ENCODE measurements at regions not wholly inside any gene's neighbourhood (a gene's known extent, or its start where the extent isn't known, plus 50 kb on each side); places are given as distances from the start of the nearest gene placed in this dataset.
A peak's percentile ranks its signal among the peaks of the same experiment; 100 is the strongest.
"Not testable (repeated sequence)": the region's sequence is repeated elsewhere in the genome, so short reads cannot be mapped to it uniquely, and the experiment has no call there.

DNA sequence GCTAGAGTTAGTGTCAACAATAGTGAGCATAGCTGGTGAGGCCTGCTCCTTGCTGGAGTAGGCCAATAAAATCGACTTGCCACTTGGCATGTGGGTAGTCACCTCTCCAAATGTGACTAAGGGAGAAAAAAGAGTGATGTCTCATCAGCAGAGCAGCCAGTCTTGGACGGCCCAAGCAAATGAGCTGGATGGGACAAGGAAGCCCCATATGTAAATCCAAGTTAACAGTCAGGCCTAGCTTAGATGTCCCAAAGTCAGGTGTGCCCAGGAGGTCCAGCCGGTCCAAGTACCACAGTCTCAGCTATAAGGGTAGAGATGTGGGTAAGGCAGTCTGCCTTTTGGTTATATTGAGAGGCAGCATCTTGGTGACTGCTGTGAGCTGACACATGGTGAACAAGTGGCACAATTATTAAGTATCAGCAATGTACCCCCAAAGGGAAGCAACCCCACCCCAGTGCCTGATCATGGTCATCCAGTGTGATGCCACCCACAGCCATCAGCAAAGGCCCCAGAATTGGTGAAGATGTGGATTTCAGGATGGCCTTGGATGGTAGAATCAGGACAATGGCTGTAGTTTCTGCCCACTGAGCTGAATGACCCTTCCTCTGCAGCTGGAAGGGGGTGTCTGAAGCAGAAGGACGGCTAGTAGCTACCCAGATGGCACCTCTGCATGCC lies 83.4 kb downstream of the TNFRSF13B start:
- DNase-seq = no peak

DNA sequence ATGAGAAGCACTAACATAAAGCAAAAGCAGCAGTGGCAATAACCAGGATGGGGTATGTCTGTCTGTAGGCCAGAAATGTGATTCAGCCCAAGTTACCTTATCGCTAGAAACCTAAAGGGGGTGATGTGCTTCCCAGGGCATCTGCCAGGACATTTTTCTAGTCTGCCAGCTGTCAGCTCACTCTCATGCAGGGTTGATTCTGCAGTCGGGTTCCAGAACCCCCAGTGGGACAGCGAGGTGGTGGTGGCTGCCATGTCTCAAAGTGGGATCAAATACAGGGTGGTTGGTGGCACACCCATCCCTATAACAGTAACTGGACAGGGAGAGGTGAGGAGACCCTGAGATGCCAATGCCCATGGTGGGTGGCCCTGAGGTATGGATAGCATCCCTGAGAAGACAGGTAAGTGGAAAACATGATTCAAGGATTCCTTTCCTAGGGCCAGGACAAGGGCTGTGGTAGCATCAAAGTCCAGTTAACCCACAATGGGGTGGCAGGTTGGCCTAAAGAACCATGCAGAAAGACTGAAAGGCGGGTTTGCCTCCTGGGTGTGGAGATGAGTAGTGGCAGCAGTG lies 84.3 kb downstream of the TNFRSF13B start:
- no peak for DNase-seq

- no peak for DNase-seq
Observed at GRCh38 chr17:16886655-16887322, 85.1 kb downstream of the TNFRSF13B start.

- not testable (repeated sequence) for DNase-seq
Observed at GRCh38 chr17:16885204-16885603, 86.7 kb downstream of the TNFRSF13B start.

- not testable (repeated sequence) for DNase-seq
Observed at GRCh38 chr17:16882926-16883265, 89.0 kb downstream of the TNFRSF13B start.

- no peak for DNase-seq
Observed at GRCh38 chr17:16882243-16882925, 89.5 kb downstream of the TNFRSF13B start.

GRCh38 chr17:16881239-16881924 lies 90.5 kb downstream of the TNFRSF13B start:
- no peak for DNase-seq

DNA sequence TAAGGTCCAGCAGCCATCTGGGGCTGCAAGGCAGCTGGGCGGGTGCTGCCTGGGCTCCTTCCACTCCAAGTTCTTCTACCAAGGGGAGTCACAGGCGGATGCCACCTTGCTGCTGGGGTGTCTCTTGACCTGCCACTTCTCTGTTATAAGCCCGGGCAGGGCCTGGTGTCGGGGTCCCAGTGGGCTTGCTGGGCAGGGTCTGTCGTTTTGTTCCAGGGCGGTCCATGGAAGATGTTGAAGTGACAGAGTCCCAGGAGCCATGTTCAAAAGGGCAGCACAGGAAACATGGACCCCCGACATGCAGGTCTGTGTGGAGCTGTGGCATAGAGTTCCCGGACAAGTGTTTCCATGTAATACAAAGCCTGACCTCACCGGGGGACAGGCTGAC lies 91.1 kb downstream of the TNFRSF13B start:
- DNase-seq = no peak

DNA sequence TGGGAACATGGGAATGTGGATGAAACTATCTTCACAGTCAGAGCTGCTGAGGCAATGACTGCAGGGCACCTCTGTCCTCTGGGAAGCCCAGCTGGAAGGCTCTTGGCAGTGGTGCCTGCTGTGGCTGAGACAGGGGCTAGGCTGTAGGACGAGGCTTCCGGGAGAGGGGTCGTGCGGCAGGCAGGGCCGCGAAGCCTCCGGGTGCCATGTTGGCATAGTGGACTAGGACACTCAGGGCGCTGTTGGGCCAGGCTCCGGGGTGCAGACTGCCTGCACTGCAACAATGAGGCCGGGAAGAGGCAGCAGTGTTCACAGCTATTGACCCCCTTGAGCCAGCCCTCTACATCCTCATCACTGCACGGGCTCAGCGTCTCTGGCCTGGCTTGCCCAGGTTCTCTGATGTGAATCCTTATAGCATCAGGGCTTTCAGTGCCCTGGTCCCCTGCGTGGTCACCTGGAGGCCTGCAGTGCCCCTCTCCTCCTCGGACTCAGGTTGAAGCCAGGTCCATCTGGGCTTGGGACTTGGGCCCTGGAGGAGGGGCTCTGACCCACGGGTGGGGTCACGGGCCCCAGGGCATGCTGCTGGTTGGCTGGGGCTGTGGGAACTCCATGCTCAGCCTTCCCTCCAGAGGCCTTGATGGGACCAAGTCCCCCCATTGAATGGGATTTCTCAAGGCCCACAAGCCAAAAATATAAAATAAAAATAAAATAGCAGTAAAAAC lies 91.6 kb downstream of the TNFRSF13B start:
- no peak for DNase-seq

DNA sequence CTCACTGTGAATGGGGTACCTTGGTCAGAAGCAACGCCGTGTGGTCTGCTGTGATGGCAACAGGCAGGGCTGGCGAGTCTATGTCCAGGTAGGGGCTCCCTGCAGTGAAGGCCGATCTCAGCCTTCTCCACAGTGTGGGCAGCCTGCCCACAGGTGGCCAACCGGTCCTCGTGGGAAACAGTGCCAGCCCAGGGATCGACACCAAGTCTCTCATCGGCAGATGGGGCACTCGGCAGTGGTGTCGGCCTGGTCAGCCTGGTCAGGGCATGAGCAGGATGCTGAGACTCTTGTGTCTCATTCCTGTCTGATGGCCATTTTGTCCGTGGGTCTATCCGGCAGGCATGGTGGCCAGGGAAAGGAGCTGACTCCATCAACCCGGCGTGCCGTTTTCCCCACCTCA lies 92.2 kb downstream of the TNFRSF13B start:
- no peak for DNase-seq

- DNase-seq = no peak
Observed at GRCh38 chr17:16878606-16879005, 93.3 kb downstream of the TNFRSF13B start.

GRCh38 chr17:16878084-16878483 lies 93.8 kb downstream of the TNFRSF13B start:
- DNase-seq = no peak

DNA sequence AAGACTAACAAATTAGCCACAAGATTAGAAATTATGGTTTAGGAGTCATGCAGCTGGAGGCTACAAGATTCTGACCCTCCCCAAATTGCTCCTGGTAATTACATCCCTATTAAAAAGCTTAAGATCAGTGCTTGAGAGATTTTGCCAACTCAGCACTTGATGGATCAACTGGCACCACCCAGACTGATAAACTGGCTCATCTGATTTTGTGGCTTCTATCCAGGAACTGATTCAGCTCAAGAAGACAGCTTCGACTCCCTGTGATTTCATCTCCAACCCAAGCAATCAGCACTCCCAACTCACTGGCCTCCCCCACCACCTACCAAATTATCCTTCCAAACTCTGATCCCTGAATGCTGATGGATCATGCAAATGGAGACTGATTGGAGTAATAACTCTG lies 94.8 kb downstream of the TNFRSF13B start:
- peak; percentile 21 for DNase-seq

DNA sequence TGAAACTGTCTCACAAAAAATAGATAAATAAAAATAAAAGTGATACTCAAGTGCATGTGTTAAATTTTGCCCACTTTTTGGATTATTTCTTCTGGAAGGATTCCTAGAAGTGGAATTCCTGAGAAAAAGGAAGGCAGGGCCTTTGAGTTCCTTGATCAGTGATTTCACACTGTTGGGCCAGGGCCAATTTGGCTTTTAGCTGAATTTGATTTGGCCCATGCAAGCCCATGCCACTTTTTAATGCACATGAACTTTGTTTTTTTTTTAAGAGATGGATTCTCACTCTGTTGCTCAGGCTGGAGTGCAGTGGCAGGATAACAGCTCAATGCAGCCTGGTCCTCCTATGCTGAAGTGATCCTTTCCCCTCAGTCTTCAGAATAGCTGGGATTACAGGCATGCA lies 96.3 kb downstream of the TNFRSF13B start:
- DNase-seq = no peak

GRCh38 chr17:16874216-16874615 lies 97.7 kb downstream of the TNFRSF13B start:
- DNase-seq = not testable (repeated sequence)

DNA sequence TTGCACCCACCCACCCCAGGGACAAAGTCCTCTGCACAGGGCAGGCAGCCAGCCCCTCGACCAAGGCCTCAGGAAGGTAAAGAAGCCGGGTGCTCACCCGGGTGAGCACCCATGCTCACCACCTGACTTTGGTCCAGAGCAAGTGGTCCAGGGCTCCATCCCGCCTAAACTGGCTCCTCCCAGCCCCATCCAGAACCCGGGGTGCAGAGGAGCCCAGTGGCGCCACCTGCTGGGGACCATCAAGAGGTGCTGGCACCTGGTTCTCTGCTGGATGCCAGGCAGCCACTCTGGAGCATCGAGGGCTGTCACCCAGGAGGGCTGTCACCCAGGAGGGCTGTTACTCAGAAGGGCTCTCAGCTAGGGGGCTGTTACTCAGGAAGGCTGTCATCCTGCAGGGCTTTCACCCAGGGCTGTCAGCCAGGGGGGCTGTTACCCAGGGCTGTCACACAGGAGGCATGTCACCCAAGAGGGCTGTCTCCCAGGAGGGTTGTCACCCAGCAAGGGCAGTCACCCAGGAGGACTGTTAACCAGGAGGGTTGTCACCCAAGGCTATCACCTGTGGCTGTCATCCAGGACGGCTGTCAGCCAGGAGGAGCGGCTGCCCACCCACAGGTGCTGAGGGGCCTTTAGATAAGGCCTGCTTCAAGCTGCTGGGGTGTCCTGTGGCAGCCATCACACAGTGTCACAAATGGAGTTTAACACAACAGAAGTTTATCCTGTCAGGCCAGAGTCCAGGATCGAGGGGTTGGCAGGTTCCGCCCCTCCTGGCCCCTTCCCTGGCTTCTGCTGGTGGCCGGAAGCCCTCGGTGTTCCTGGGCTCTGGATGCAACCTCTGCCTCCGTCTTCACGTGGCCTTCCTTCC lies 98.5 kb downstream of the TNFRSF13B start:
- peak; percentile 3 for DNase-seq

DNA sequence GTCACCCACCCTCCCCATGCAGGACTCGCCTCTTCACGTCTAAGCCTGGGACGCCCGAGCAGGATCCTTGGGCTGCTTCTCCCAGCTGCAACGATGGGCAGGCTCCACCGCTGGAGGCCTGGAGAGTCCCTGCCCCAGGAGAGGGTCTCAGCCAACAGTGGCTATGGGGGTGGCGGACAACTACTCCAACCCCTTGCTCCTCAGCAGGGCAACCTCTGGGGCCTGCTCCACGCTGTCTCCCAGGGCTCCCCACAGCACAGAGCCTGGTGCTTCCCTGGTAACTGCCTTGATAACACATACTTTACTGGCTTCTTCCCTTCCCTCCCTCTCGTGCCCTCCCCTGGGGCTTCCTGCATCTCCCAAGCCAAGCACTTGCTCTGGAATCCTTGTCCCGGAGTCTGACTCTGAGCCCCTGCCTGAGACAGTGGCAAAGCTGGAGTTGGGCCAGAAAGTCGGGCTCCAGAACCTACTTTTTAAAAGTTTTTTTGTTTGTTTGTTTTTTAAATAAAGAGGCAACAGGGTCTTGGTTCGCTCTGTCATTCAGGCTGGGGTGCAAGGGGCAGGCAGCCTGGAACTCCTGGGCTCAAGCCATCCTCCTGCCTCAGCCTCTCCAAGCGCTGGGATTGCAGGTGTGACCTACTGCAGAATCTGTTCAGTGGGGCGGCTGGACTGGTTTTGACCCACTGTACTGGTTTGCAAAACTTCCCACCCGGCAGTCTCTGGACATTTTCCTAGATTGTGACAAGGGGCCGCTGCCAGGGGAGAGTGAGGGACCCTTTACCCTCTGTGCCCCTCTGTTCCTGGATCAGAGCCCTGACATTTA lies 99.4 kb downstream of the TNFRSF13B start:
- peak; percentile 56 for DNase-seq

DNA sequence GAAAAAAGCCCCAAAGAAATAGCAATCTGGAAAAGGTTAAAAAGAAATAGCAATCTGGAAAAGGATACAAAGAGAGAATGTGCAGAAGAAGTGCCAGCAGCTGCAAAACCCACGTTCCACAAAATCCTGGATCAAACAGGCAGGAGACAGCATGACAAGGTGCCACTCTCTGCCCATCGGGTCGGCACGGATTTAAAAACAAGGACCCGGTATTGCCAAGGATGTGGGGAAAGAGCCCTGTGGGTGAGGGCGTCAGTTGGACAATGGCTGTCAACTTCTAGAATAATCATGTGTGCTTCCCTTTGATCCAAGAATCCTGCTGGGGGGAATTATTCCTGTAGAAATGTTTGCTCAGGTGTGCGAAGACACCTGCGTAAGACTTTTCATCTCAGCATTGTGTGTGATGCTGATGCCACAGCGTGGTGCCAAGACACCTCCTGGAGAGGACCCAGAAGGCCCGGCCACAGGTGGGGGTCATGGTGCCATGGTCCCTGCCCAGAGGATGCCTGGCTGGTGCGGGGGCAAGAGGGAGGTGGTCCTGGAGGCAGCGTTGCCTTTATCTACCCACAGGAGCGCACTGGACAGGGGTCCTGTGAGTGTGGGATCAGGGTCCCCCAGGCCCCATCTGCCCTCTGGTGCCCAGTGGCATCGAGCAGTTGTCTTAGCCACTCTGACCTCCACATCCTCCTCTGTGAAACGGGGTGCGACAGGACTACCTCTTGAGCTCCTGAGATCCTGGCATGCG lies 100.3 kb downstream of the TNFRSF13B start:
- not testable (repeated sequence) for DNase-seq

DNA sequence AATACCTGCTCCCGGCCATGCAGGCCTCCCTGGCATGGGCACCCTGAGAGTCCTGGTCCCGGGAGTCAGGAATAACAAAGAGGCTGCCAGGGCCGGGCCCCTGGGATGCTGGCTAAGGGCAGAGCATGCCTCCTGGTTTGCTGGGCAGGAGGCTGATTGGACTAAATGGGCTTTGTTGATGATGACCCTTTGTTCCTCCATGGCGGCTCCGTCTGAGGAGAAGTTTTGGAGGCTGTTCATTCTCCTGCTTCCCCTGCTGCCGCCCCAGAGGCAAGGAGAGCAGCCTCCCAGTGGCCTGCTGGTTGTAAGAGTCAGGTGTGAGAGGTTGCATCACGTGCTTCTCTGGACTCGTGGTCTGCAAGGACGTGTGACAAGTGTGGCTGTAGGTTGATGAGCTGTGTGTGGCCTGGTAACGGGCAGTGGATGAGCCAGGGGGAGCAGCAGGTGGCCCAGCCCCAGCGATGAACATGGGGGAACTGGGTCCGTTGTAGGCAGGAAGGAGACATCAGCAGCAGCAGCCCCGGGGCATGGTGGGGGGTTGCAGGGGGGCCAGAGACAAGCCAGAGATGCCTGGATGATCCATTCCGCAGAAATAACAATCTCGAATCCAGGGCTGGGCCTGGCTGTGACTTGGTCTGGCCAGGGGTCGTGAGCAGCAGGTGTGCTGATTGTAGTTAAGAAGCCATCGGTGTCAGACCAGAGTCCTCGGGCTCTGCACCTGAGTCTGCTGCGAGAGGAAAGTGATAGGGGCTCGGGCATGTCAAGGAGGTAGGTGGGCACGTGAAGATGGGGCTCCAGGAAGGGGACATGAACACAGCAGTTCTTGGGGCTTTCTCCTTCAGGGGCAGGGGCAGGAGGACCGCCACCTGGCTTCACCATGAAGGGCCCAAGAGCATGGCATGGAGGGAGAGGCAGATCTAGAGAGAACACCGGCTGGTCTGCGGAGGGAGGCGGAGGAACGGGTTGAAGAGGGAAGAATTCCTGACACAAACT lies 101.4 kb downstream of the TNFRSF13B start:
- no peak for DNase-seq

All from NCI-H226 (cell line).